Stimulated activated CD8-positive, alpha-beta memory T cell treated with anti-CD3 and anti-CD28 coated beads, Interleukin-12 subunit alpha, Interleukin-12 subunit beta, amount 100 ng/mL, for 4 hours (primary cell): ENCODE measurements at regions not wholly inside any gene's neighbourhood (a gene's known extent, or its start where the extent isn't known, plus 50 kb on each side); places are given as distances from the start of the nearest gene placed in this dataset.
"Not testable (repeated sequence)": the region's sequence is repeated elsewhere in the genome, so short reads cannot be mapped to it uniquely, and the experiment has no call there.

Experiments used
- DNase-seq: peaks from one replicate; pipeline ENCODE4 v3.0.0-alpha.2; 2020; ENCODE audit warnings: low read depth

- DNase-seq = no peak
Observed at GRCh38 chr10:64574371-64574770, 1053.2 kb downstream of the REEP3 start.

DNA sequence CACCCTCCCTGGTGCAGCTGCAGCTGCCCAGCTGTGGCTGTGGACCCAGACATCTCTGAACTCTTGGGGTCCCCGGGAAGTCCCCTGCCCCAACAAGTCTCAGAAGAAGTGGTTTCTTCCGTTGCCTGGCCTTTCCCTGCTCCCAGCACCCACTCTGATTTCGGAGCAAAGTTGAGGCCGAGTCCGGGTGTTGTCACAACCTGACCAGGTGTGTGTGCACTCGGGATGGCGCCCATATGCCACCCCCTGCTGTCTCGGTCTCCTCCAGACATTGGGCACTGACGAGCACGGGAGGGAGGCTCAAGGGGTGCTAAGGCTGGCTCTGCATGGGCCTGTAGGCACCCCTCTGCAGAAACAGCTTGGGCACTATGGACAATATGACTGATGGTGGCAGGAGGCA is 1055.3 kb downstream of the REEP3 start:
- no peak for DNase-seq

GRCh38 chr10:64578757-64579156 is 1057.6 kb downstream of the REEP3 start:
- DNase-seq = not testable (repeated sequence)

- DNase-seq = no peak
Observed at GRCh38 chr10:64586934-64587503, 1065.8 kb downstream of the REEP3 start.

DNA sequence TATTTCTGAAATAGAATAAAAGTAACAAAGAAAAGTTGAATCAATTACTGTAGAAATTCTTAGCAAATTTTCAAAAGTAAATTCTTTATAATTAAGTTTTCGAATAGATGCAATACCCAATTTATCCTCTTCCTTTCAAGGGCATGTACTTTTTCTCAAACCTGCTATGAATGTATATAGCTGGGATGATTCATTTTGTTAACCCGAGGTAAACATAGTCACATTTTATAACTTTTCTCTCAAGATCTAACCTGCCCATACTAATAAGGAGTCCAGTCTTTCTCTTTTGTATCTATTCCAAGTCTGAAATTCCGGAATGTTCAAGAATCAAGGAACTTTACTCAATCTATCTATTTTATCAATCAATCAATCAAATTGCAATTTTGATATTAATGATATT is 1072.9 kb downstream of the REEP3 start:
- no peak for DNase-seq

- no peak for DNase-seq
Observed at GRCh38 chr10:64598600-64598999, 1077.4 kb downstream of the REEP3 start.

- no peak for DNase-seq
Observed at GRCh38 chr10:64601298-64601697, 1080.1 kb downstream of the REEP3 start.

- DNase-seq = no peak
Observed at GRCh38 chr10:64617085-64617484, 1095.9 kb downstream of the REEP3 start.

- DNase-seq = no peak
Observed at GRCh38 chr10:64619102-64619501, 1097.9 kb downstream of the REEP3 start.

- DNase-seq = no peak
Observed at GRCh38 chr10:64626924-64627323, 1105.7 kb downstream of the REEP3 start.

- no peak for DNase-seq
Observed at GRCh38 chr10:64630534-64630933, 1109.3 kb downstream of the REEP3 start.

- DNase-seq = no peak
Observed at GRCh38 chr10:64635906-64636305, 1114.7 kb downstream of the REEP3 start.

- DNase-seq = no peak
Observed at GRCh38 chr10:64636461-64636860, 1115.3 kb downstream of the REEP3 start.

DNA sequence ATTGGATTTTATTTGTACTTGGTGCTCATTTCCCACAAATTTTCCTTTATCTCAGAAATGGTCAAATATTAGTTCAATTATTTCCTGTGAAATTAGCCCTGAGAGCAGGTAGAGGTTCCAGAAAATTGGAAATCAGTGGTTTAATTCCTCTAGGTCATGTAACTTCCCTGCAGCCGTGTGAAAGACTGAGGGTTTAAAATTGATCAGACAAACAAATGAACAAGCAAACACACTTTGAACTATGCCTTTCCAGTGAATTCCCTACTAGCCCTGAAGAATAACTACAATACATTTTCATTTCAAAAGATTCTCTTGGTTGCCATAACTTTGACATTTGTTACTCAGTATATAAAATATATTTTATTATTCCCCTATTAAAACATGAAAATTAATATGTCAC is 1116.7 kb downstream of the REEP3 start:
- no peak for DNase-seq

DNA sequence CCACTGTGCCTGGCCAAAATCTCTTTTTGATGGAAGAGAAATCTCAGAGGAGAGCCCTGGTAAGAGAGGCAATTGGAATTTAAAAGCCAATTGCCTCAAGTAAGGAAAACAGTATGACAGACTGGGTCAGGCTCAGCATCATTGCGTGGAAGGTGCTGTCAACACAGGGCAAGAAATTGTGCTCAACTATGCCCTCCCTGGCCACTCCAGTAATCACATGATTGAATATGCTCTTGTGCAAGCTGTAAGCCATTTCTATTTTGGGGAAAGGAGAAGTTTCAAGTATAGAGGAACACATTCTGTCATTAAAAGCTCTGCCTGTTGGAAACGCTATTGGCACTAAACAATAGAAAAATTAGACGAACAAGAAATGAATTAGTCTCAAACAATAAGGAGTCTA is 1127.7 kb downstream of the REEP3 start:
- no peak for DNase-seq

- DNase-seq = no peak
Observed at GRCh38 chr10:64658528-64658927, 1137.3 kb downstream of the REEP3 start.

DNA sequence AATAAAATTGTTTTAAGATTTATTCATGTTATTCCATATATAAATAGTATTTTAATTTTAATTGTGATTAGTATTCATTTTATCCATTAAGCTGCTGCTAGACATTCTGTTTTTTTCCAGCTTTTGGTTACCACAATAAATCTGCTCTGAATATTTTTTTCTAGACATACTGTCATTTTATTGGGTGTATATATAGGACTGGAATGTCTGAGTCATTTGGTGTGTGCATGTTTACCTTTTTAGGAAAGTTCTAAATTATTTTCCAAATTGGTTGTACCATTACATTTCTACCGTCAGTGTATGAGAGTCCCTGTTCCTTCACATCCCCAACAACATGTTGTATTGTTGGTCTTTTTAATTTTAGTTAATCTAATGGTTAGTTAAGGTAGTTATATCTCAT is 1138.1 kb downstream of the REEP3 start:
- DNase-seq = no peak

- DNase-seq = no peak
Observed at GRCh38 chr10:64682043-64682442, 1160.8 kb downstream of the REEP3 start.

DNA sequence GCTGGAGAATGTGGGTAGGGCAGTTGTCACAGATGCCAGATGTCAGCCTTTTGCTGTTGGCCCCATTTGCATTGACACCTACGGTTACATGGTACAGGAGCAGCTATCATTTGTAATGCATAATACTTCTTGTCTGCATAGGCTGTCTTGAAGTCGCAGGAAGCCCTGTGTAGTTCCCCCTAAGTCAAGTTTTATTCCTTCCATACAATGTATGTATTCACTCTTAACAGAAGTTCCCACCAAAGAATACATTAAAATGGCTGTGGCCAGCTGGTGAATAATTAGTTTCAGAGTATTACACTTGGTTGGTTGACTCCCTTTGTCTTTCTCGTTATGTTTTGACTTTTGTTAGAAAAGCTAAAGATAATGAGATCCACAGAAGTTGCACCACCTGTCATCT is 1169.0 kb downstream of the REEP3 start:
- no peak for DNase-seq

GRCh38 chr10:64699244-64699643 is 1178.0 kb downstream of the REEP3 start:
- DNase-seq = no peak

DNA sequence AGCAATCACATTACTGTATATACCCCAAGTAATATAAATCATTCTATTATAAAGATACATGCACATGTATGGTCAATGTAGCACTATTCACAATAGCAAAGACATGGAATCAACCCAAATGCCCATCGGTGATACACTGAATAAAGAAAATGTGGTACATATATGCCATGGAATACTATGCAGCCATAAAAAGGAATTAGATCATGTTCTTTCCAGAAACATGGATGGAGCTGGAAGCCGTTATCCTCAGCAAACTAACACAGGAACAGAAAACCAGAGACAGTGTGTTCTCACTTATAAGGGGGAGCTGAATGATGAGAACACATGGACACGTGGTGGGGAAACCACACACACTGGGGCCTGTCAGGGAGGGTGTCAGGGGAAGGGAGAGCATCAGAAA is 1180.9 kb downstream of the REEP3 start:
- not testable (repeated sequence) for DNase-seq

DNA sequence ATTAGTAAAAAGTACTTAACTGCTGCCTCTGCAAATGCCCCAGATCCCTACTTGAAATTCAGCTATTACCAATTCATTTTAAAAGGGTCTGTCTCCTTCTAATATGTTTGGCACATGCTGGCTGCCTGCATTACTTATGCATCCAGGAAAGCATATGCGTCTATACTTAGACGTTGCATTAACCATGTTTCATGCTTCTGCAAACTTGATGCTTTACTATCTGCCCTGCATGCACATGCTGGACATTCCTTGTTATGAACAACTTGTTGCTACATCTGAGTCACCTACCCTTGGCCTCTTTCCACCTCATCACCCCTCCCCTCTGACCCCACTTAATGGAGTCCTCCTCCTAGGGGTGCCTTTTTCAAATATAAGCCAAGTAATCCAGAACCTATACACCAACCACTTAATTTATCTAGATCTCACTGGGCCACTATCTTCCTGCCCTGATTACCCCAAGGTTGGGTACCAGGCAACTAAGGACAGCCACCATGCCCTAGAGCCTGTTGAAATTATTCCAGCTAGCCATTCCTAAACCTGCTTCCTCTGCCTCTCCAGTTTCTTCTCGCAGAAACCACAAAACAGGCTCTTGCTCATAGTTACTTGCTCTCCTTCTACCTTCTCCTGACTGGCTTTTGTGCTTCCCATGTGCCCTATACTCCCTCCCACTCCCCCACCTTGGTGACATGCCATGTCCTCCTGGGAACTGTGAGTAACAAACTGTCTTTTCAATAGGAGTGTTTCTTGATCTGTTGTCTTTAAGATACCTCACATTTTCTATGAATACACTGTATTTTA is 1187.9 kb downstream of the REEP3 start:
- no peak for DNase-seq

GRCh38 chr10:64726466-64726865 is 1205.3 kb downstream of the REEP3 start:
- no peak for DNase-seq

DNA sequence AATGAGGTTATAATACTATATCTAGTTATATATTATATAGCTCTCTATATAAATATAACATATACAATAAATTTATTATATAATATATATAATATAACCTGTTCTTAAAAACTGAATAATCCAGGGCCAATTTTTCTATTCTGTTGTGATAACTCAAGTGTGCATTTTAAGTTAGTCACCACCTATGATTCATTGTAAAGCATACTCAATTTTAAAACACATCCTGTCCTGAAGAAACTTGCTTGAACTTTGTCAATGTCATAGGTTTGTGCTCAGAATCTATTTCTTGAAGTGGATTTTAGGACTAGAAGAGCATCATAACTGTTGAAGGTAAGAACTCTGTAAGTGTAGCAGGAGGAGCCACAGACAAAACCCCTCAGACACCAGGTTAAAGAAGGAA is 1209.8 kb downstream of the REEP3 start:
- no peak for DNase-seq
